GM23338 (cell line): ENCODE measurements at regions not wholly inside any gene's neighbourhood (a gene's known extent, or its start where the extent isn't known, plus 50 kb on each side); places are given as distances from the start of the nearest gene placed in this dataset.
"Not testable (repeated sequence)": the region's sequence is repeated elsewhere in the genome, so short reads cannot be mapped to it uniquely, and the experiment has no call there.

Experiments used
- ATAC-seq: fragments of 200-7000 bp; cut with Tn5 transposase; 3 replicates; pipeline ENCODE4 v1.9.1; 2020
- DNase-seq: peaks from one replicate; pipeline ENCODE4 v3.0.0-alpha.2; 2015; ENCODE audit warnings: low spot score
- H2AFZ ChIP-seq: fragments of 200-600 bp; sonication (generic); 2 replicates; pipeline ENCODE4 v1.8.0; 2016; ENCODE audit warnings: antibody characterized with exemption, mild to moderate bottlenecking, moderate library complexity
- H3F3A ChIP-seq: fragments of 200-600 bp; sonication (generic); replicated peaks from 2 replicates; pipeline ENCODE4 v1.8.0; 2017; ENCODE audit warnings: antibody characterized with exemption, mixed run types, low read depth
- H3K27ac ChIP-seq: fragments of 200-600 bp; sonication (generic); 2 replicates; pipeline ENCODE4 v1.6.1; 2016; ENCODE audit warnings: low read depth
- H3K27me3 ChIP-seq: fragments of 200-600 bp; sonication (generic); 2 replicates; pipeline ENCODE4 v1.8.0; 2016; ENCODE audit warnings: mild to moderate bottlenecking, mixed run types, moderate library complexity; ENCODE audit not compliant: insufficient read depth
- H3K36me3 ChIP-seq: fragments of 200-600 bp; sonication (generic); 2 replicates; pipeline ENCODE4 v1.8.0; 2016; ENCODE audit warnings: mild to moderate bottlenecking; ENCODE audit not compliant: insufficient read depth
- H3K4me1 ChIP-seq: fragments of 200-600 bp; sonication (generic); 2 replicates; pipeline ENCODE4 v1.8.0; 2016; ENCODE audit warnings: mild to moderate bottlenecking, moderate library complexity; ENCODE audit not compliant: insufficient read depth
- H3K4me2 ChIP-seq: fragments of 200-600 bp; sonication (generic); 2 replicates; pipeline ENCODE4 v1.7.1; 2017; ENCODE audit warnings: mixed run types
- H3K4me3 ChIP-seq: fragments of 200-600 bp; sonication (generic); 2 replicates; pipeline ENCODE4 v1.6.1; 2016; ENCODE audit warnings: mixed run types
- H3K79me2 ChIP-seq: fragments of 200-600 bp; sonication (generic); replicated peaks from 2 replicates; pipeline ENCODE4 v1.8.0; 2017; ENCODE audit warnings: mild to moderate bottlenecking; ENCODE audit not compliant: insufficient read depth
- H3K9me2 ChIP-seq: fragments of 200-600 bp; sonication (generic); 2 replicates; pipeline ENCODE4 v1.8.0; 2017; ENCODE audit not compliant: insufficient read depth
- H4K20me1 ChIP-seq: fragments of 200-600 bp; sonication (generic); replicated peaks from 2 replicates; pipeline ENCODE4 v1.8.0; 2017; ENCODE audit warnings: mild to moderate bottlenecking; ENCODE audit not compliant: insufficient read depth
- H3K27ac Mint-ChIP-seq: 2 replicates; pipeline ENCODE4 v1.8.0; 2020; ENCODE audit warnings: inconsistent platforms, mild to moderate bottlenecking, moderate library complexity, mixed read lengths
- H3K27me3 Mint-ChIP-seq: 3 replicates; pipeline ENCODE4 v1.8.0; 2022; ENCODE audit warnings: low read depth, mild to moderate bottlenecking, moderate library complexity, mixed read lengths, inconsistent platforms; ENCODE audit not compliant: insufficient read depth, poor library complexity
- H3K36me3 Mint-ChIP-seq: 3 replicates; pipeline ENCODE4 v1.8.0; 2021; ENCODE audit warnings: low read depth, mild to moderate bottlenecking, inconsistent platforms, moderate library complexity, mixed read lengths
- H3K4me1 Mint-ChIP-seq: 3 replicates; pipeline ENCODE4 v1.8.0; 2020; ENCODE audit warnings: mild to moderate bottlenecking, inconsistent platforms, mixed read lengths
- H3K4me3 Mint-ChIP-seq: 3 replicates; pipeline ENCODE4 v1.8.0; 2021; ENCODE audit warnings: moderate library complexity, mild to moderate bottlenecking, inconsistent platforms, mixed read lengths
- H3K9me3 Mint-ChIP-seq: 3 replicates; pipeline ENCODE4 v1.8.0; 2020; ENCODE audit warnings: moderate library complexity, mild to moderate bottlenecking, inconsistent platforms, mixed read lengths
- CREB1 ChIP-seq: fragments of 250-450 bp; sonication (Bioruptor Pico); IDR thresholded peaks from 2 replicates; pipeline ENCODE4 v1.5.0; 2020; ENCODE audit warnings: low read depth, mild to moderate bottlenecking, moderate library complexity
- EZH2 ChIP-seq: fragments of 200-600 bp; sonication (generic); IDR thresholded peaks from one replicate; pipeline ENCODE4 v1.8.0; 2017; ENCODE audit warnings: antibody characterized with exemption, mild to moderate bottlenecking, low read depth; ENCODE audit not compliant: unreplicated experiment
- JUNB ChIP-seq: IDR thresholded peaks from one replicate; pipeline ENCODE4 v1.6.1; 2016; ENCODE audit warnings: antibody characterized with exemption; ENCODE audit not compliant: unreplicated experiment
- NANOG ChIP-seq: IDR thresholded peaks from 2 replicates; pipeline ENCODE4 v1.6.1; 2016; ENCODE audit warnings: antibody characterized with exemption, borderline replicate concordance
- STAT1 ChIP-seq: IDR thresholded peaks from one replicate; pipeline ENCODE4 v1.6.1; 2016; ENCODE audit warnings: antibody characterized with exemption; ENCODE audit not compliant: unreplicated experiment
- ZNF114 ChIP-seq: fragments of 250-450 bp; sonication (Bioruptor Pico); IDR thresholded peaks from 2 replicates; pipeline ENCODE4 v1.5.0; 2020; ENCODE audit warnings: mild to moderate bottlenecking, moderate library complexity
- ZNF331 ChIP-seq: fragments of 250-450 bp; sonication (Bioruptor Pico); IDR thresholded peaks from 2 replicates; pipeline ENCODE4 v1.5.0; 2020; ENCODE audit warnings: low read depth, mild to moderate bottlenecking, moderate library complexity
- TF ChIP-seq, protein P1 (sequence below), 2 experiments: fragments of 200-600 bp in 1 of 2; sonication (generic) in 1 of 2; conservative IDR thresholded peaks; 2 replicates each; pipeline versions ENCODE4 v1.5.1 to v1.6.1; 2016 to 2017; ENCODE audit warnings: antibody characterized with exemption in 2 of 2, low read depth in 2 of 2, mild to moderate bottlenecking in 2 of 2, moderate library complexity in 1 of 2
- TF ChIP-seq, protein P2 (sequence below): IDR thresholded peaks from 2 replicates; pipeline ENCODE4 v1.6.1; 2016; ENCODE audit warnings: antibody characterized with exemption
- TF ChIP-seq, protein P3 (sequence below): IDR thresholded peaks from one replicate; pipeline ENCODE4 v1.6.1; 2018; ENCODE audit warnings: antibody characterized with exemption; ENCODE audit not compliant: unreplicated experiment

DNA sequence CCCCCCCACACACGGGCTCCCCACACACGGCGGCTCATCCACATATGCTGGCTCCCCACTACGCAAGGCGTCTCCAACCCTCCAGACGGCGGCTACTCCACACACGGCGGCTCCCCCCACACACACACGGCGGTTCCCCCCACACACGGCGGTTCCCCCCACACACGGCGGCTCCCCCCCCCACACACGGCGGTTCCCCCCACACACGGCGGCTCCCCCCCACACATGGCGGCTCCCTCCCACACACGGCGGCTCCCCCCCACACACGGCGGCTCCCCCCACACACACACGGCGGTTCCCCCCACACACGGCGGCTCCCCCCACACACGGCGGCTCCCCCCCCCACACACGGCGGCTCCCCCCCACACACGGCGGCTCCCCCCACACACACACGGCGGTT is 97.1 kb downstream of the TTLL2 start:
- H3K4me1 Mint-ChIP-seq, result peaks cover 18% of the 10 kb centered on the region
- not testable (repeated sequence) for H3F3A ChIP-seq, H3K4me2 ChIP-seq, H3K27ac ChIP-seq, H3K79me2 ChIP-seq, H3K9me2 ChIP-seq, H3K4me3 Mint-ChIP-seq, H4K20me1 ChIP-seq, ATAC-seq, H3K4me1 ChIP-seq, H3K27ac Mint-ChIP-seq, H3K27me3 ChIP-seq, H3K36me3 ChIP-seq, H3K36me3 Mint-ChIP-seq, DNase-seq, H3K27me3 Mint-ChIP-seq, H2AFZ ChIP-seq, H3K4me3 ChIP-seq
- H3K9me3 Mint-ChIP-seq, result peaks cover 12% of the 10 kb centered on the region

DNA sequence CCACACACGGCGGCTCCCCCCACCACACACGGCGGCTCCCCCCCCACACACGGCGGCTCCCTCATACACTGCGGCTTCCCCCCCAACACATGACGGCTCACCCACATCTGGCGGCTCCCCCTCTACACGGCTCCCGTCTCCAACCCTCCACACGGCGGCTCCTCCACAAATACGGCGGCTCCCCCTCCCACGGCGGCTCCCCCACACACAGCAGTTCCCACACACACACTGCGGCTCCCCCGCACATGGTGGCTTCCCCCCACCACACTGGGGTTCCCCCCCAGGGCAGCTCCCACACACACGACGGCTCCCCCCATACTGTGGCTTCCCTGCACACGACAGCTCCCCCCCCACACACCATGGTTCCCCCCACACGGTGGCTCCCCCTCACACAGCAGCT is 98.0 kb downstream of the TTLL2 start:
- H3K4me1 Mint-ChIP-seq, result peaks cover 13% of the 10 kb centered on the region
- no peaks in the 10 kb centered on the region for H3K36me3 ChIP-seq
- no peaks in the 10 kb centered on the region for H4K20me1 ChIP-seq
- no peaks in the 10 kb centered on the region for H3K4me1 ChIP-seq
- H3K27me3 Mint-ChIP-seq, result peaks cover 2% of the 10 kb centered on the region
- no peak overlapping the region for H3K27ac Mint-ChIP-seq
- no peak overlapping the region for H3K27ac ChIP-seq
- ATAC-seq, result no peak
- TF ChIP-seq NANOG (no peak), ZNF331 (CRISPR knock-in tag) (no peak), ZNF114 (no peak), STAT1 (no peak), CREB1 (CRISPR knock-in tag) (no peak)
- TF ChIP-seq, protein P1, sequence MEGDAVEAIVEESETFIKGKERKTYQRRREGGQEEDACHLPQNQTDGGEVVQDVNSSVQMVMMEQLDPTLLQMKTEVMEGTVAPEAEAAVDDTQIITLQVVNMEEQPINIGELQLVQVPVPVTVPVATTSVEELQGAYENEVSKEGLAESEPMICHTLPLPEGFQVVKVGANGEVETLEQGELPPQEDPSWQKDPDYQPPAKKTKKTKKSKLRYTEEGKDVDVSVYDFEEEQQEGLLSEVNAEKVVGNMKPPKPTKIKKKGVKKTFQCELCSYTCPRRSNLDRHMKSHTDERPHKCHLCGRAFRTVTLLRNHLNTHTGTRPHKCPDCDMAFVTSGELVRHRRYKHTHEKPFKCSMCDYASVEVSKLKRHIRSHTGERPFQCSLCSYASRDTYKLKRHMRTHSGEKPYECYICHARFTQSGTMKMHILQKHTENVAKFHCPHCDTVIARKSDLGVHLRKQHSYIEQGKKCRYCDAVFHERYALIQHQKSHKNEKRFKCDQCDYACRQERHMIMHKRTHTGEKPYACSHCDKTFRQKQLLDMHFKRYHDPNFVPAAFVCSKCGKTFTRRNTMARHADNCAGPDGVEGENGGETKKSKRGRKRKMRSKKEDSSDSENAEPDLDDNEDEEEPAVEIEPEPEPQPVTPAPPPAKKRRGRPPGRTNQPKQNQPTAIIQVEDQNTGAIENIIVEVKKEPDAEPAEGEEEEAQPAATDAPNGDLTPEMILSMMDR (conservative IDR thresholded peaks at IDR 0.05; ENCODE audit: low read depth in 2 of 2), result no peak
- TF ChIP-seq, protein P2, sequence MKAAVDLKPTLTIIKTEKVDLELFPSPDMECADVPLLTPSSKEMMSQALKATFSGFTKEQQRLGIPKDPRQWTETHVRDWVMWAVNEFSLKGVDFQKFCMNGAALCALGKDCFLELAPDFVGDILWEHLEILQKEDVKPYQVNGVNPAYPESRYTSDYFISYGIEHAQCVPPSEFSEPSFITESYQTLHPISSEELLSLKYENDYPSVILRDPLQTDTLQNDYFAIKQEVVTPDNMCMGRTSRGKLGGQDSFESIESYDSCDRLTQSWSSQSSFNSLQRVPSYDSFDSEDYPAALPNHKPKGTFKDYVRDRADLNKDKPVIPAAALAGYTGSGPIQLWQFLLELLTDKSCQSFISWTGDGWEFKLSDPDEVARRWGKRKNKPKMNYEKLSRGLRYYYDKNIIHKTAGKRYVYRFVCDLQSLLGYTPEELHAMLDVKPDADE, result no peak
- H3K27me3 ChIP-seq, result no peaks in the 10 kb centered on the region
- H3K36me3 Mint-ChIP-seq, result peaks cover 7% of the 10 kb centered on the region; the same call in 2 of the 3 replicates
- H3K4me2 ChIP-seq, result no peak overlapping the region
- no peak overlapping the region for H3K4me3 Mint-ChIP-seq
- H3K4me3 ChIP-seq, result no peak overlapping the region
- H3K9me3 Mint-ChIP-seq, result peaks cover 12% of the 10 kb centered on the region
- no peak for DNase-seq
- H3F3A ChIP-seq, result no peaks in the 10 kb centered on the region
- no peaks in the 10 kb centered on the region for H3K9me2 ChIP-seq
- H2AFZ ChIP-seq, result no peak overlapping the region
- H3K79me2 ChIP-seq, result no peaks in the 10 kb centered on the region

DNA sequence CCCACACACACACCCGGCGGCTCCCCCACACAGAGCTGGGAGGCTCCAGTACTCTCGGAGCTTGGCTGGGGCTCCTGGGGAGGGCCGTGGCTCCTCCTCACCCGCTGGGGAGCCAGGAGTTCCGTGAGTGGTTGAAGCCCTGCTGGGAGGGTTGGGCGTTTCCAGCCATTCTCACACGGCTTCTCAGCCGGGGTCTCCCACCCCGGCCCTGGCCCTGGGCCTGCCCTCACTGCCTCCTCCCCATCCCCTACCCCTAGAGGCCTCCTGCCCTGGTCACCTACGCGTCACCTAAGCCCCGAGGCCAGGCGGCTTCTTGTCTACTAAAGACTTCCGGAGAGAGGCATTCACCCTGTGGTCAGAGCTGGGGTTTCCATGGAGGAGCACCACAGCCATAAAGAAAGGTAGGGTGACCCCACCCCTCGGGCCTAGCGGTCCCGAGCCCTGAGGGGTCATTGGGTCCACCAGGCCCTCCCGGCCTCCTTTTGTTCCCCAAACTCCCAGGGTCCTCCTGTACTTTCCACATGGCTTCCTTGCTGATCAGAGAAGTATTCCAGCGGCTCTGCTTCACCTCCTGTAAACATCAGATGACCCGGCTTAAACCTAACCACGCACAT is 99.3 kb downstream of the TTLL2 start:
- no peaks in the 10 kb centered on the region for H3K36me3 ChIP-seq
- no peaks in the 10 kb centered on the region for H3K9me2 ChIP-seq
- no peak overlapping the region for H3K27ac ChIP-seq
- H3K79me2 ChIP-seq, result no peaks in the 10 kb centered on the region
- no peak overlapping the region for H3K4me3 ChIP-seq
- H4K20me1 ChIP-seq, result no peaks in the 10 kb centered on the region
- H3K4me3 Mint-ChIP-seq, result no peak overlapping the region
- no peak overlapping the region for H3K27ac Mint-ChIP-seq
- DNase-seq (no peak), ATAC-seq (no peak)
- H2AFZ ChIP-seq, result no peak overlapping the region
- peaks cover 9% of the 10 kb centered on the region; the same call in 2 of the 3 replicates for H3K36me3 Mint-ChIP-seq
- no peak overlapping the region for H3K4me2 ChIP-seq
- H3K9me3 Mint-ChIP-seq, result peaks cover 12% of the 10 kb centered on the region
- H3K27me3 ChIP-seq, result no peaks in the 10 kb centered on the region
- H3K27me3 Mint-ChIP-seq, result peaks cover 2% of the 10 kb centered on the region
- no peaks in the 10 kb centered on the region for H3F3A ChIP-seq
- H3K4me1 Mint-ChIP-seq, result peaks cover 13% of the 10 kb centered on the region
- no peaks in the 10 kb centered on the region for H3K4me1 ChIP-seq
- TF ChIP-seq JUNB, result no peak
- TF ChIP-seq, protein P3, sequence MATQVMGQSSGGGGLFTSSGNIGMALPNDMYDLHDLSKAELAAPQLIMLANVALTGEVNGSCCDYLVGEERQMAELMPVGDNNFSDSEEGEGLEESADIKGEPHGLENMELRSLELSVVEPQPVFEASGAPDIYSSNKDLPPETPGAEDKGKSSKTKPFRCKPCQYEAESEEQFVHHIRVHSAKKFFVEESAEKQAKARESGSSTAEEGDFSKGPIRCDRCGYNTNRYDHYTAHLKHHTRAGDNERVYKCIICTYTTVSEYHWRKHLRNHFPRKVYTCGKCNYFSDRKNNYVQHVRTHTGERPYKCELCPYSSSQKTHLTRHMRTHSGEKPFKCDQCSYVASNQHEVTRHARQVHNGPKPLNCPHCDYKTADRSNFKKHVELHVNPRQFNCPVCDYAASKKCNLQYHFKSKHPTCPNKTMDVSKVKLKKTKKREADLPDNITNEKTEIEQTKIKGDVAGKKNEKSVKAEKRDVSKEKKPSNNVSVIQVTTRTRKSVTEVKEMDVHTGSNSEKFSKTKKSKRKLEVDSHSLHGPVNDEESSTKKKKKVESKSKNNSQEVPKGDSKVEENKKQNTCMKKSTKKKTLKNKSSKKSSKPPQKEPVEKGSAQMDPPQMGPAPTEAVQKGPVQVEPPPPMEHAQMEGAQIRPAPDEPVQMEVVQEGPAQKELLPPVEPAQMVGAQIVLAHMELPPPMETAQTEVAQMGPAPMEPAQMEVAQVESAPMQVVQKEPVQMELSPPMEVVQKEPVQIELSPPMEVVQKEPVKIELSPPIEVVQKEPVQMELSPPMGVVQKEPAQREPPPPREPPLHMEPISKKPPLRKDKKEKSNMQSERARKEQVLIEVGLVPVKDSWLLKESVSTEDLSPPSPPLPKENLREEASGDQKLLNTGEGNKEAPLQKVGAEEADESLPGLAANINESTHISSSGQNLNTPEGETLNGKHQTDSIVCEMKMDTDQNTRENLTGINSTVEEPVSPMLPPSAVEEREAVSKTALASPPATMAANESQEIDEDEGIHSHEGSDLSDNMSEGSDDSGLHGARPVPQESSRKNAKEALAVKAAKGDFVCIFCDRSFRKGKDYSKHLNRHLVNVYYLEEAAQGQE, result no peak
- no peak for TF ChIP-seq ZNF114
- TF ChIP-seq EZH2, result no peak
- TF ChIP-seq, protein P2, result no peak
